Left colon (tissue), 2 donors: ENCODE measurements at regions not wholly inside any gene's neighbourhood (a gene's known extent, or its start where the extent isn't known, plus 50 kb on each side); places are given as distances from the start of the nearest gene placed in this dataset.

ENCODE experiments used
- ATAC-seq: fragments of 200-7000 bp; cut with Tn5 transposase; one replicate; pipeline ENCODE4 v1.9.1; 2020; ENCODE audit warnings: mild to moderate bottlenecking, moderate library complexity
- DNase-seq, 2 donors: peaks; one replicate each; pipeline ENCODE4 v3.0.0-alpha.2; 2020
- intact Hi-C, 2 donors: fragments of 100-400 bp; cut with DNase I in 1 of 2; cut with micrococcal nuclease in 1 of 2; formaldehyde crosslinking; loops; one replicate each; pipeline versions ENCODE4 v1.11.2 to v1.14.0; 2022; cut with DNase I, micrococcal nuclease
- donor health status: DM: no; HTN: no; CAD: no.
- donor health status: DM: yes; HTN: yes; CAD: no.

GRCh38 chr2:12035956-12036639 is 289.7 kb downstream of the LPIN1 start:
- ATAC-seq (no peak), DNase-seq (no peak)
- intact Hi-C loops, result no loop called here

DNA sequence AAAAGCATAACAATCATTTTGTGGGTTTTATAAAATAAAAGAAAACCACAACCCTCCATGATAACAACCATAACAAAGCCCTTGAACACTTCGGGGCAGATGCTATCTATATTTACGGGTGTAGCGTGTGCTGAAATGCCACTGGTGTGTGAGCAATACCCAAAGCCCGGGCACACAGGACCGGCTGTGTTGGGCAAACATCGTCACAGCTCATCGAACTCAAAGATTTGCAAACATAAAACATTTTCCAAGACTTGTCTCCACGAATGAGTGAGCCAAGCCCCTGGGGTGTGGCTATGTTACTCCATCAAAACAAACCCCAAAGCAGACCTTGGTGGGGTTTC is 290.2 kb downstream of the LPIN1 start:
- no peak for ATAC-seq
- DNase-seq, result no peak
- intact Hi-C loops, result no loop called here

DNA sequence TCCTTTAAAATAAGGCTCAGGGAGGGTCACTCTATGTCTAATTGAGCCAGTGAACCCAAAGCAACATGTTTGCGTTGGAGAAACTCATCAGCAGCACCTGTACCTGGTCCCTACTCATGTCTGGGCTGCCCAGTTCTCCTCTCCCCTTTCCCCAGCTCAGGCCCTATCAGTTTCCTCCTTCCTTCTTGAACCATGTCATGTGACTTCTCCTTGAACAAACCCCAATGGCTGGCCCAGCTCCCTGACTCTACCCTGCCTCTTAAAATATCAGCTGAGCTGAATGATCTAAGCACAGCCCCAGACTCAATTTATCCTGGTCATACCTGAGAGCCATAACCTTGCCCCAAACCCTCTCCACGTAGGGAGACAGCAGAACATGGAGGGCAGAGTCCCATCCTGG is 290.9 kb downstream of the LPIN1 start:
- no peak for ATAC-seq
- DNase-seq, result no peak
- intact Hi-C loops, result no loop called here

DNA sequence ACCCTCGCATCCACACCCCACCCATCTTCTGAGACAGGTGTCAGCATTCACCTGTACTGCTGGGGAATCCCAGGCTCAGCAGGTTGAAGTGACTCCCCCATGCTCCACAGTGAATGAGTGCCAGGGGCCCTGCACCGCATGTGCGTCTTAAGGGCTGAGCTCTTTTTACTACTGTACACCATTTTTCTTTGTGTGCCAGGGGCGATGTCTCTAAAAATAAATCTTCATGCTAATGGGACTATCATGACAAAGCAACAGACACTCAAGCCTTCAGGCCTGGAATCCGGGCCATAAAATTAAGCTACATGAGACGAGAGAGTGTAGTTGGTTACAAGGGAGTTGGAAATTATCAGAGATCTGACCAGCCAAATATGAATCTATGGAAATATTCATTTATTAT is 294.8 kb downstream of the LPIN1 start:
- intact Hi-C loops, result no loop called here
- ATAC-seq (no peak), DNase-seq (no peak)

DNA sequence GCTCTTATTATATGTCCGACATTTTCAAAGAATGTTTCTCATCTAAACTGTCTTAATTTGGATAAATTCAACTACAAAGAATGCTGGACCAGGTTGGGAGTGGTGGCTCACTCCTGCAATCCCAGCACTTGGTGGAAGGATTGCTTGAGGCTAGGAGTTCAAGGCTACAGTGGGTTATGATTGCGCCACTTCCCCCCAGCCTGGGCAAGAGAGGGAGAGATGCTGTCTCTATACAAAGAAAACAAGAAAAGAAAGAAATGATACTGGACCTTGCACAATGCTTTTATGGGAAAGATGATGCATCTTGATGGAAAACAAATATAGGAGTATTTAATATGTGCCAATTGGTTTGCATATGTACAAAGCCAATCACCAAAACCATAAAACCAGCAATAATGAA is 296.7 kb downstream of the LPIN1 start:
- ATAC-seq (no peak), DNase-seq (no peak)
- intact Hi-C loops, result no loop called here

- ATAC-seq, result no peak
- no peak for DNase-seq
- intact Hi-C loops, result no loop called here
These were observed 298.4 kb downstream of the LPIN1 start for GRCh38 chr2:12044857-12045256.

DNA sequence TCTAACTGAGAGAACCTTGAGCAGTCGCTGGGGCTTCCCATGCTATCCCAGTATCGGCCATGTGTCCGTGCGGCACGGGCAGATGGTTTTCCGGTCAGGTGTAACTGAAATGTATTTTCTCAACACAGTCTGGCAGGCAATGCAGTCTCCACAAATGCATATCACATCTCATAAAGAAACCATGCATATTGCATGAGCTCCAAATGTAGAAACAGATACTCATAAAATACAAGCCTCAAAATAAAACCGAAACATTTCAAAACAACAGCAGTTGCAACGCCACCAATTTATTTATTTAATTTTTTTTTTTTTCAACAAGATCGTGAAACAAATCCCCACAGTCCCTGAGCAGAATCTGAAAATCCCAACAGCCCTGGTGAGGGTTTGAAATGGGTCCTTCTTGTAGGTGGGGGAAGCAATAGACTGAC is 299.4 kb downstream of the LPIN1 start:
- no peak for ATAC-seq
- intact Hi-C loops, result no loop called here
- no peak for DNase-seq

DNA sequence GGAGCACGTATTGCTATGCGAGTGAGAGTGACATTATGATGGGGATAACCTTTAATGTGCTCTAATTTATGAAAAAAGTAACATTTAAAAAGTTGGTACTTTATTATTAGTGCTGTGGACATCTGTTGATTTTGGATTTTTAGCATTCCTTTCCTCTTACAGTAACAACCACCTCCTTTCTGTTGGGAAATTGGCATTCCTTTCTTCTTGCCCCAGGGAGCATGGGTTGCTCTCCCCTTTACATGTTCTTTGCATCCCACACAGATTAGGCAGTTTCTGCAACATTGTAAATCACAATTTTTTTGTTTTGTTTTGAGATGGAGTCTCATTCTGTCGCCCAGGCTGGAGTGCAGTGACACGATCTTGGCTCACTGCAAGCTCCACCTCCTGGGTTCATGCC is 300.2 kb downstream of the LPIN1 start:
- no peak for DNase-seq
- no peak for ATAC-seq
- intact Hi-C loops, result no loop called here

- DNase-seq, result no peak
- no peak for ATAC-seq
- intact Hi-C loops, result no loop called here
These were observed 301.3 kb downstream of the LPIN1 start for GRCh38 chr2:12047761-12048160.

- intact Hi-C loops, result no loop called here
- no peak for ATAC-seq
- DNase-seq, result no peak
These were observed 302.1 kb downstream of the LPIN1 start for GRCh38 chr2:12048550-12048949.

- DNase-seq (no peak), ATAC-seq (no peak)
These were observed 304.0 kb downstream of the LPIN1 start for GRCh38 chr2:12050396-12050795.

DNA sequence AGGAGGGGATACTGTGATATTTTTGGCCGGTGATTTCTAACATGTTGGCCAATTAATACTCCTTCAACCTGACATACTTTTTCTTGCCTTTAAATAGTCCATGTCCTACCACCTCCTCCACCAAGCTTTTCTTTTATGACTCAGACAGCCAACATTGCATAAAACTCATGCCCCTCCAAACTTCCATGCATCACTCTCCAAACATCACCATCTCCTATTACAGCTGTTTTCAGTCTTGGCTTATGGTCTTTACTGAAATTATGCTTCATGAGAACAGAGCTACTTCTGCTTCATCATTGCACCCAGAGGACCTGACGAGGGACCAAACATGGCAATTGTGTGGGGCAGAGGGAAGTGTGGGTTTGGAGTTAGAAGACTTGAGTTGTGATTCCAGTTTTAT is 305.4 kb downstream of the LPIN1 start:
- ATAC-seq (no peak), DNase-seq (no peak)
- intact Hi-C loops, result no loop called here

More at GRCh38 chr2:12050396-12050795, 304.0 kb downstream of the LPIN1 start:
- intact Hi-C loops, result no loop called here

- ATAC-seq, result no peak
- no peak for DNase-seq
- intact Hi-C loops, result no loop called here
These were observed 306.4 kb downstream of the LPIN1 start for GRCh38 chr2:12052796-12053195.

GRCh38 chr2:12054956-12055618 is 308.7 kb downstream of the LPIN1 start:
- ATAC-seq (no peak), DNase-seq (no peak)
- intact Hi-C loops, result no loop called here

DNA sequence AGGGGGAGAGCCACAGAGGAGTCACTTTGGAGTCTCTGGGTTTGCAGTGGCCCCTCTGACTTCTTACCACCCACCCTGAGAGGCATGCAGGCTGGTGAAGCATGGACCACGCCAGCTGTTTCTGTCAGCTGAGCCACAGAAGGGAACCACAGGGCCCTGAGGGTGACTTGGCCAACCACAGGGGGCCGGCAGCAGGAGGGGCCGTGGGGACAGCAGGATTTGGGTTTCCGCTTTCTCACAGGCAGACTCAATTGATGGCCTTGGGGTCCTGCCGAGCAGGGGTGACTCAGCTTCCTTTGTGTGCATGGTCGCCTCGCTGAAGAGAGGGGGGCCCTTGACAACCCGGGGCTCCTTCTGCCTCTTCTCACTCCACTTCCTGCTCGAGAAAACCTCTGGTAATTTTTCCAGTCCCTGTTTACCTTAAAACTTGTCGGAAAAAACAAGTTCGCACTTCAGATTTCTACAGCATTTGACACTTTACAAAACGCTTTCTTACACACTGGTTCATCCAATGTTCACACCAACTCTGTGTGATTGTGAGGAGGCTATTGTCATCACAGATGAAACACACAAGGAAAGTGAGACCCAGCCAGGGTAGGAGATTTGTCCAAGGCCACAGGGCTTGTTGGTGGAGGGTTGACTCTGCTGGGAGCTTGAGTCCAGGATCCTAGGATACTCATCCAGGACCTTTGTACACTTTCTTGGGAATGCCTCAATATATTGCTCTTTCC is 311.2 kb downstream of the LPIN1 start:
- intact Hi-C loops, result no loop called here
- DNase-seq, result peak; percentile 31 to 36
- peak; percentile 24 for ATAC-seq

- DNase-seq, result no peak
- ATAC-seq, result no peak
- intact Hi-C loops, result no loop called here
These were observed 313.4 kb downstream of the LPIN1 start for GRCh38 chr2:12059616-12060441.

DNA sequence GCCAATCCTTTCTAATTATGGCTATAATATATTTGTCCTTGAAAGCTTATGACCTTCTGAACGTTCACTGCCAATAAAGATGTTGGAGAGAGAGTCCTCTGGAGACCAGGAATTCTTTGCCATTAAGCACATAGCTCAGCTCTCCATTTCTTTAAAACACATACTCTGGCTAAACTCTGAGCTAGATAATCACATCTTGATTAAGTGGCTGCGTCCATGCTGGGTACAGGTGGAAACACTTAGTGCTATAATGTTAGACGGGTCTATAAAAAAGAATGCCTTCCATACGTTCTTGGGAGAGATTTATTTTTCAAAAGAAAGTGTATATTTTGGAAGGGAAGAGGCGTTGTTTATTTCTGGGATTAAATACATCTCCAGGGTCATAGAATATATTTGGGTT is 314.5 kb downstream of the LPIN1 start:
- ATAC-seq (no peak), DNase-seq (no peak)
- intact Hi-C loops, result no loop called here

- ATAC-seq (no peak), DNase-seq (no peak)
These were observed 315.0 kb downstream of the LPIN1 start for GRCh38 chr2:12061286-12062052.

GRCh38 chr2:12062053-12062395 is 315.6 kb downstream of the LPIN1 start:
- no peak for DNase-seq
- ATAC-seq, result no peak
- intact Hi-C loops, result no loop called here

More at GRCh38 chr2:12061286-12062052, 315.0 kb downstream of the LPIN1 start:
- intact Hi-C loops, result no loop called here
